Ishikawa (cell line): ENCODE measurements at regions not wholly inside any gene's neighbourhood (a gene's known extent, or its start where the extent isn't known, plus 50 kb on each side); places are given as distances from the start of the nearest gene placed in this dataset.

Experiments
- EP300 ChIP-seq: IDR thresholded peaks from 2 replicates; pipeline ENCODE4 v1.6.1; 2012; ENCODE audit warnings: borderline replicate concordance
- TEAD4 ChIP-seq: IDR thresholded peaks from 2 replicates; pipeline ENCODE4 v1.6.1; 2012

- TF ChIP-seq EP300, result no peak
- no peak for TF ChIP-seq TEAD4
Observed at GRCh38 chr12:90304231-90304630, 595.6 kb upstream of the ATP2B1 start.
